Renal cortical epithelial cell (primary cell): ENCODE measurements at regions not wholly inside any gene's neighbourhood (a gene's known extent, or its start where the extent isn't known, plus 50 kb on each side); places are given as distances from the start of the nearest gene placed in this dataset.
"Not testable (repeated sequence)": the region's sequence is repeated elsewhere in the genome, so short reads cannot be mapped to it uniquely, and the experiment has no call there.

Experiments
- DNase-seq: peaks from one replicate; pipeline ENCODE4 v3.0.0-alpha.2; 2011; ENCODE audit warnings: low read depth

- DNase-seq = peak; percentile 47
Measured at GRCh38 chr14:40697231-40697630, 909.4 kb upstream of the LRFN5 start.

GRCh38 chr14:40694023-40694422 is 912.7 kb upstream of the LRFN5 start:
- DNase-seq = no peak

DNA sequence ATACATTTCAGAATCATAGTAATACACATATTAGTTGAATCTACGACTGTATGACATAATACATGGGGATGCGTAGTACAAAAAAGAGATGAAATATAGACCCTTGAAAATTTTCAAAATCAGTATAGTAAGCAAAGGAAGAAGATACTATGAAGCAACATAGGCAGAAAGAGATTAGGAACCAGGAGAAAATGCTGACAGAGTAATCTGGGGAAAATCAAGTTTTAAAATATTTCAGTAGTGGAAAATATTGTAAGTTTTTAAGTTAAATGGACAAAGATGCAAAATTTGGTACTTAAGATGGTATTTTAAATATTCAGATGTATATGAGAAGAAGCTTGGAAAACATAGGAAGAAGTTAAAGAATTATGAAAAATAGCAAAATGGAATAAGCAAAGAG is 915.6 kb upstream of the LRFN5 start:
- no peak for DNase-seq

DNA sequence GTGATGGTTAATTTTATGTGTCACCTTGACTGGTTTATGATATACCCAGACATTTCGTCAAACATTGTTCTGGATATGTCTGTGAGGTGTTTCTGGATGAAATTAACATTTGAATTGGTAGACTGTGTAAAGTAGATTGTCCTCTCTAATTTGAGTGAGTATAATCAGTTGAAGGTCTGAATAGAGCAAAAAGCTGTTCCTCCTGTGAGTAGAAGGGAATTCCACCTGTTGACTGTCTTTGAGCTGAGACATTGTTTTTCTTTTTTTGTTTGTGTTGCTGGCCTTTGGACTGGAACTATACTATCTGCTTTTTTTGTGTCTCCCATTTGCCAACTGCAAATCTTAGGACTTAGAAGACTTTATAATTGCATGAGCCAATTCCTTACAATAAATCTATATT is 920.9 kb upstream of the LRFN5 start:
- no peak for DNase-seq

DNA sequence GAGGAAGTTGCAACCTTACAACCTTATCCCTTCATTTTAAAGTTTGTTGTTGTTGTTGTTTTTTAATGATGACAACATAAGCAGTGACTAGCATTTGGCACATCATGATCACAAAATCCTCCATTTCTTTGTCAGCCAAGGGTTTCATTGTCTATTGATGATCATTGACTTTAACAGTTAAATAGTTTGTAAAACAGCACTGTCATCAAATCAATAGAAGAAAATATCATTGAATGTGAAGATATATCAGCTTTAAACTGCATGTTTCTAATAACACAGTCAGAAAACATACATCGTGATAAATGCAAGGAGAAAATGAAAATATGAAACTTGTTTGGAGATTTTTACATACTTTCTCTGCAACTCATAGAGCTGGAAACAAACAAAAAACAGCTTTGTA is 922.3 kb upstream of the LRFN5 start:
- no peak for DNase-seq

GRCh38 chr14:40682131-40682913 is 924.4 kb upstream of the LRFN5 start:
- DNase-seq = peak; percentile 28

GRCh38 chr14:40679256-40679655 is 927.4 kb upstream of the LRFN5 start:
- no peak for DNase-seq

DNA sequence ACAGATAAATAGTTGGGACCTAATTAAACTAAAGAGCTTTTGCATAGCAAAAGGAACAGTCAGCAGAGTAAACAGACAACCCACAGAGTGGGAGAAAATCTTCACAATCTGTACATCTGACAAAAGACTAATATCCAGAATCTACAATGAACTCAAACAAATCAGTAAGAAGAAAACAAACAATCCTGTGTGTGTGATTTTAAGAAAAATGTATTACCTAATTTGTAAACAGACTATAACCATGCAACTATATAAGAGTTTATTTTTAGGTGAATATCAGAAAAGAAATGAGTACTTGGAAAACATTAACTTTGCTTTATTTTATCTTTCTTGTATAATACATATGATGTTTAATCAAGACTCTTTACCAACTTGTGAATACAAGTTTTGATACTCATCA is 929.5 kb upstream of the LRFN5 start:
- DNase-seq = not testable (repeated sequence)

DNA sequence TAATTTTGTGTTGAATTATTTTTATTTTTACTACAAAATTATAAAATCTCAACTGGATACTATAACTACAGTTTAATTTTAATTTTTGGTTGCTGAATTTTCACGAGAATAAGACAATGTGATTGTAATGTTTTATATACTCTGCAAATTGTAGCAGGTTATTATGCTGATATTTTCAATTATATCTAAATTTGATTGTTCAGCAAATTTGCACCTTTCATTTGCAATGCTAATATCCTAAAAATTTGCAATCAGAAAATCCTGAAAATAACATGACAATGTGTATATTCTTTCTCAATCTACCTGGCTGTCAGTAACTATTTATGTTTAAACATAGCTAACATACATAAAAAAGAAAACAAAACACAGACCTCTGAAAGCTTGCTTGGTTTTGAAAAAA is 932.2 kb upstream of the LRFN5 start:
- no peak for DNase-seq

- DNase-seq = peak; percentile 32
Measured at GRCh38 chr14:40656311-40656710, 950.4 kb upstream of the LRFN5 start.

DNA sequence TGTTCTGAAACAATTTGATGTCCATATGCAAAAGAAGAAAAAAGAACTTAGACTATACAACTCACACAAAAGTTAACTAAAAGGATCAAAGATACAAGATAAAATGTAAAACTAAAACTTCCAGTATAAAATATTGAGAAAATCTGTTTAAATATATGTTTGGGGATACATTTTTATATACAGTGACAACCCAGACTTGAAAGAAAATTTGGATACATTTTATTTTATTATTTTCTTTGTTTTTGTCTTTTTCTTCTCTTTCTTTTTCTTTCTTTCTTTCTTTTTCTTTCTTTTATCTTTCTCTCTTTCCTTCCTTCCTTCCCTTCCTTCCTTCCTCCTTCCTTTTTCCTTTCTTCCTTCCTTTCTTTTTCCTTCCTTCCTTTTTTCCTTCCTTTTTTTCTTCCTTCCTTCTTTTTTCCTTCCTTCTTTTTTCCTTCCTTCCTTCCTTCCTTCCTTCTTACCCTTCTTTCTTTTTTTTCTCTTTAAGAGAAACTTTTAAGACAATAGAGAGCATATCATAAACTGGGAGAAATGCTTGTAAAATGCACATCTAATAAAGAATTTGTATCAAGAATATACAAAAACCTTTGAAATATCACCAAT is 954.5 kb upstream of the LRFN5 start:
- DNase-seq = no peak

GRCh38 chr14:40630471-40630870 is 976.2 kb upstream of the LRFN5 start:
- DNase-seq = no peak

DNA sequence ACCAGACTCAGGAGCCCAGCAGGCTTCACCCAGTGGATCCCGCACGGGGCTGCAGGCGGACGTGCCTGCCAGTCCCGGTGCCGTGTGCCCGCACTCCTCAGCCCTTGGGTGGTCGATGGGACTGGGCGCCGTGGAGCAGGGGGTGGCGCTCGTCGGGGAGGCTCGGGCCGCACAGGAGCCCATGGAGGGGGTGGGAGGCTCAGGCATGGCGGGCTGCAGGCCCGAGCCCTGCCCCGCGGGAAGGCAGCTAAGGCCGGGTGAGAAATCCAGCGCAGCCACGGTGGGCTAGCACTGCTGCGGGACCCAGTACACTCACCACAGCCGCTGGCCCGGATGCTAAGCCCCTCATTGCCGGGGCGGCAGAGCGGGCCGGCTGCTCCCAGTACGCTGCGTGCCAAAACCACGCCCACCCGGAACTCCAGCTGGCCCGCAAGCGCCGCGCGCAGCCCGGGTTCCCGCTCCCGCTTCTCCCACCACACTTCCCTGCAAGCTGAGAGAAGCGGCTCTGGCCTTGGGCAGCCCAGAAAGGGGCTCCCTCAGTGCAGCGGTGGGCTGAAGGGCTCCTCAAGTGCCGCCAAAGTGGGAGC is 977.0 kb upstream of the LRFN5 start:
- DNase-seq = not testable (repeated sequence)

DNA sequence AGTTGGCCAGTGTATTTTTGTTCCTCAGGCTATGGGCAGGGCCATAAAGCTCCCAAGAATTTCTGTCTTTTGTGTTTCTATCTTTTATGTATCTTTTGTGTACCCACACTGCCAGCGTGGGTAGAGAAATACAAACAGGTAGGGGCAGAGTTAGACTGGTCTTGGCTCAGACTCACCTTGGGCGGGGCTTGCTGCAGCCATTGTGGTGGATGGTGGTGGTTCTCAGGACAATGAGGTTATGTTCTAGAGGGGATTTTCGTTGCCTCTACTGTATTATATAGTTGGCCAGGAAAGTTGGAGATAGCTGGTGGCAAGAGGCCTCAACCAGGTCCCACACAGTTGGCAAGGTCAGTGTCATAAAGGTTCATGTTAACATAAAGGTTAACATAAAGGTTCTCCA is 977.5 kb upstream of the LRFN5 start:
- no peak for DNase-seq

DNA sequence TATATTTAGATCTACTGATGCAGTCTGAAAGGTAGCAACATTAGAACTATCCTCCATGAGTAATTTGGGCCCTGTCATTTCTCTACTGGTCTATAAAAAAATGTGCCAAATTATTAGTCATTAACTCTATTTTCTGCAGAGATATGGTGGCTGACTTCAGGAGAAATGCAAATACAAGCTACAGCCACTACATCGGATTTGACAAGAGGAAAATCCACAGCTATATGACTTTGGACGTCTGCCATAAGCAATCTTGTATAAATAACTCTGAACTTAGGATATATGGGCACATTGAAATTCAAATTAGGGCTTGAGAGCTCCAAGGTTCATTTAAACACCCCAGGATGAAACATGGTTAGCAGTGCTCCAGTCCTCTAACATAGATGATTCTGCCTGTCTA is 983.0 kb upstream of the LRFN5 start:
- no peak for DNase-seq

DNA sequence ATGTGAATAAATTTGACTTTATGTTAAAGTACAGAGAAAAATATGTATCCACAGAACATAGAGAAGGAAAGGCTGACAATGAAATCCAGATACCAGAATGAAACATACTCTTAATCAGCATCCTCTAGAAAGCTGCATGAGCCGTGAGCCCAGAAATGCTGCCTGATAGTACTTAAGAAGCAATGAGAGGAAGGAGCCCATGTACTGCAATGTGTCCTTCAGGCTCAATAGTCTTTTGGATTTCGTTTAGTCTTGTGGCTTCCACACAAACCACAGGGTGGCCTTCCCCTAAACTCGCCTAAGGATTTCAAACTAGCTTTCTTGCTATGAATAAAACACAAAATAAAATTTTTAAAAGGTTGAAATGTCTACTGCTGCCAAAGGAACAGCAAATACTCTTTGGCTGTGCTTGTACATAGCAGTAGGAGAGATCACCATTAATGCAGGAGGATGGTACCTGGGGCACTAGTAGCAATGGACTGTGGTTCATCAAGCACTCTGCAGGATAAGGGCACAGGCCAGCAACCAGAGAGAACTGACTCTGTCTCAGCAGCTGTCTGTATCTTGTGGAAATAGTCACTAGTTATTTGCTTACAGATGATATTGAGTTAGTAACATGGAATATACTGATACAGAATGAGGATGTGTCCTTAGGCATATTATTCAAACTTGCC is 988.3 kb upstream of the LRFN5 start:
- no peak for DNase-seq

DNA sequence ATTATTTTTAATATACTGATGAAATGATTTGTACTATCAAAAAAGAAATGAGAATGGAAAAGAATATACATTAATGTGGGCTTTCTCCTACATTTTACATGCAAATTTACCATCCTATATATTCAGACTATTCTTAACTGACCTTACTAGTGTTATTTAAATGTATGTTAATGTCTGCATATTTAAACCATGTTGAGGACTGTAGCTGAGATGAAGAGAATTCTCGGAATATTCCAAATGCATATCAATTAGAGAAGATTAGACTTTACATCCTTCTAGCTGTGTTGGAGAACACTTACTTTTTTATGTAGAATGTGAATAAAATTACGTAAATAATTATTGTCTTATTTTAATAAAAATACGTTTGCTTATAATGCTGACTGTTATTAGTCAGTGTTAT is 990.1 kb upstream of the LRFN5 start:
- DNase-seq = no peak

DNA sequence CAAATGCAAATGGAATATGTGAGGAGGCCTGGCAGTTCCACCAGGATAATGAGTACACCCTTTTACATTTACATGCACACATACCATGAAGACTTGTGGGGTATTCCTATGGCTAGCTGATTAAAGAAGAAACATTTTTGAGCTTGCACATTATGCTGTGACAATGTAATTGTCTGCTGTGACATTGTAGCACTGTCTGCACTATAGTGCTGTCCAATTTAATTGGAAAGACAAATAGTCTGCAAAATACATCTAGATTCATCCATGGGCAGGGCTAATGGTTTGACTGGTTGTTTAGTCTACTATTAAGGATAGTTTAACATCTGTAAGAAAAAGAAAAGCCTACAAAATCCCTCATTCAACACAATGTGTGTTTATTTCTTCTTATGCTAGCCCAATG is 1005.6 kb upstream of the LRFN5 start:
- no peak for DNase-seq

DNA sequence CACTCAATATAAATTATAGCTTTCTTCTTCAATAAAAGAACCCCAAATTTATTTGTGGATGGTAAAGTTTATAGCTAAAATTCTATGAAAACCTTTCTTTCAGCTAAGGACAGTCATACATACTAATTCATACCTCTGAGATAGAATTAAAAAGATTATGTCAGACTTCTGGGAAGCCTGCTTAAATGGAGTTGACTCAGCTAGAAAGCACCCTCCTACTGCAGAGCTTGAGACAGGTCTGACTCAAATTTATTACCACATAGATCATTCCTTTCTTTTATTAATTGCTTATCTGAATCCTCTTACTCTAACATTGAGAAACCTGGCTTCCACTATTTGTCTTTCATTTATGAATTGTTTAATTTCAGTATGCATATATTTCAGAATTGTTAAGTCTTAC is 1007.0 kb upstream of the LRFN5 start:
- peak; percentile 44 for DNase-seq

DNA sequence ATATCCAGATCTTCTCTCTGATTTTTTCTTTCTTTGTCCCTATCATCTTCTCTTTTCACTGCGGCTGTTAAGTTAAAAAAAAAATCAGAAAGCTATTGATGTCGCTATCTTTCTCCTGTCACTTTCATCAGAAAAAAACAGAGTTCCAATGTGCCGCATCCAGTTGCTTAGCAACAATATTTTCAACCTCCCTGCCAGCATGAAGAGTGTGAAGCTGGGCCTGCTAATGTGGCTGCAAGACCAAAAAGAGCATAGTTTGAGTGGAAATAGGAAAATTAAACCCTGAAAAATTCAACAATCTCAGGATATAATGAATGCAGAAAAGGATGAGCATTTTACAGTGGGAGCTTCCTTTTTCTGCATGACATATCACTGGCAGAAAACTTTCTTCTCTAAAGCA is 1025.4 kb upstream of the LRFN5 start:
- DNase-seq = no peak

DNA sequence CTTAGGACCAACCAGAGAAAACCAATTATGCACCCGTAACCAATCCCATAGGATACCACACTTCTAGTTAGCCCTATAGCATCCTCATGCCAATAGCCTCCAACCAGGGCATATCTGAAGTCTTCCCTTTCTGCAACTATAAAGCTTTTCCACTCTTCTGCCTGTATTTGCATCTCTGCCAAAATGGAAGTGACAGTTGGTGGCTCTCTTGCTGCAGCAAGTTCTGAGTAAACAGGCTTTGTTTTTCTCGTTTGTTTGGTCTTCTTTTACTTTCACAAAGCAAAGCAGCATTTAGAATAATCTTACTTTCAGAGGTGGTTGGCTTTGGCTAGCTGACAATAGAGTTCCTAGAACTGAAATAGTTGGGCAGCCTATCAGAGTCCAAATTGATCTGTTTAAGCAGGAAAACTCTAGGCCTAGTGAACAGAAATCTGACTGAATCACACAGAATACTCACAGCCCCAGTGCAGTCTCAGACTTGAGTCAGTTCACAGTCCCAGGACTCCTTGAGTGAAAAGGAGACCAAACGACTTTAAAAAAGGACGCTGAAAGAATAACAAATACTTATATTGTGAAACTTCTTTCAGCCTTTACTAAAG is 1029.7 kb upstream of the LRFN5 start:
- DNase-seq = no peak

DNA sequence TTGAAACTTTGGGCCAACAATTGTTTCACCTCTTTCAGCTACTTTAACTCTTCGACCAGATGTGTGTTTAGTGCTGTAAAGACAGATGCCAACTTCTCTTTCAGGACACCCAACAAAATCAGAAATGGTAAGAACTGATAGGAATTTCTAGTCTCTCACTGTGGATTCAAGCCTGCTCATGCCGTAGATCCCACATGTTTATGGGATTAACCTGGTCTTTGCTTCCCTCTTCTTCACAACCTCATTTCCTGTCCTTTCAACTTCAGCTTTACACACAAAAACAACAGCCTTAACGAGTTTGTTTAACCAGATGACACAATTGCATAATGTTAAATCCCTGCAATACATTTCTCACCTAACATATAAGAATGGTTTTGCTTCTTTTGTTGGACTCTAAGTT is 1031.9 kb upstream of the LRFN5 start:
- DNase-seq = no peak
